HL-60/S4 treated with retinoic acid at 250 ng/mL for 4 days and 3 days (cell line): ENCODE measurements at regions not wholly inside any gene's neighbourhood (a gene's known extent, or its start where the extent isn't known, plus 50 kb on each side); places are given as distances from the start of the nearest gene placed in this dataset.

Source experiments
- in situ Hi-C: fragments of 300-500 bp; cut with MboI; formaldehyde crosslinking; loops from 2 replicates; pipeline ENCODE4 v1.7.0; 2022; ENCODE audit warnings: low sequenced_read_pairs

- in situ Hi-C loops, result no loop called here
Measured at GRCh38 chr4:11632483-11632882, 203.8 kb upstream of the HS3ST1 start.

- in situ Hi-C loops, result no loop called here
Measured at GRCh38 chr4:11632025-11632424, 203.3 kb upstream of the HS3ST1 start.

GRCh38 chr4:11631416-11631815 lies 202.7 kb upstream of the HS3ST1 start:
- in situ Hi-C loops, result no loop called here

- in situ Hi-C loops, result no loop called here
Measured at GRCh38 chr4:11628093-11628725, 199.5 kb upstream of the HS3ST1 start.

GRCh38 chr4:11626066-11626465 lies 197.4 kb upstream of the HS3ST1 start:
- in situ Hi-C loops, result no loop called here

- in situ Hi-C loops, result no loop called here
Measured at GRCh38 chr4:11625211-11625610, 196.5 kb upstream of the HS3ST1 start.

- in situ Hi-C loops, result no loop called here
Measured at GRCh38 chr4:11624370-11624769, 195.7 kb upstream of the HS3ST1 start.

GRCh38 chr4:11623726-11624037 lies 195.0 kb upstream of the HS3ST1 start:
- in situ Hi-C loops, result no loop called here

- in situ Hi-C loops, result no loop called here
Measured at GRCh38 chr4:11622961-11623725, 194.4 kb upstream of the HS3ST1 start.

- in situ Hi-C loops, result no loop called here
Measured at GRCh38 chr4:11620861-11621260, 192.2 kb upstream of the HS3ST1 start.

- in situ Hi-C loops, result no loop called here
Measured at GRCh38 chr4:11618666-11619282, 190.1 kb upstream of the HS3ST1 start.

- in situ Hi-C loops, result no loop called here
Measured at GRCh38 chr4:11616856-11617255, 188.2 kb upstream of the HS3ST1 start.

- in situ Hi-C loops, result no loop called here
Measured at GRCh38 chr4:11615601-11616000, 186.9 kb upstream of the HS3ST1 start.

GRCh38 chr4:11614426-11614825 lies 185.7 kb upstream of the HS3ST1 start:
- in situ Hi-C loops, result no loop called here

GRCh38 chr4:11611868-11612267 lies 183.2 kb upstream of the HS3ST1 start:
- in situ Hi-C loops, result no loop called here

GRCh38 chr4:11609751-11610150 lies 181.1 kb upstream of the HS3ST1 start:
- in situ Hi-C loops, result no loop called here

- in situ Hi-C loops, result no loop called here
Measured at GRCh38 chr4:11608992-11609391, 180.3 kb upstream of the HS3ST1 start.

- in situ Hi-C loops, result no loop called here
Measured at GRCh38 chr4:11606078-11606477, 177.4 kb upstream of the HS3ST1 start.

GRCh38 chr4:11605597-11605996 lies 176.9 kb upstream of the HS3ST1 start:
- in situ Hi-C loops, result no loop called here

GRCh38 chr4:11604821-11605220 lies 176.1 kb upstream of the HS3ST1 start:
- in situ Hi-C loops, result no loop called here

- in situ Hi-C loops, result no loop called here
Measured at GRCh38 chr4:11603591-11604194, 175.0 kb upstream of the HS3ST1 start.
